ENCODE measurements at regions not wholly inside any gene's neighbourhood (a gene's known extent, or its start where the extent isn't known, plus 50 kb on each side); places are given as distances from the start of the nearest gene placed in this dataset.
"Not testable (repeated sequence)": the region's sequence is repeated elsewhere in the genome, so short reads cannot be mapped to it uniquely, and the experiment has no call there.

GRCh38 chr4:171235521-171235920, 577.7 kb upstream of the GALNTL6 start:
- TF ChIP-seq, protein P1, sequence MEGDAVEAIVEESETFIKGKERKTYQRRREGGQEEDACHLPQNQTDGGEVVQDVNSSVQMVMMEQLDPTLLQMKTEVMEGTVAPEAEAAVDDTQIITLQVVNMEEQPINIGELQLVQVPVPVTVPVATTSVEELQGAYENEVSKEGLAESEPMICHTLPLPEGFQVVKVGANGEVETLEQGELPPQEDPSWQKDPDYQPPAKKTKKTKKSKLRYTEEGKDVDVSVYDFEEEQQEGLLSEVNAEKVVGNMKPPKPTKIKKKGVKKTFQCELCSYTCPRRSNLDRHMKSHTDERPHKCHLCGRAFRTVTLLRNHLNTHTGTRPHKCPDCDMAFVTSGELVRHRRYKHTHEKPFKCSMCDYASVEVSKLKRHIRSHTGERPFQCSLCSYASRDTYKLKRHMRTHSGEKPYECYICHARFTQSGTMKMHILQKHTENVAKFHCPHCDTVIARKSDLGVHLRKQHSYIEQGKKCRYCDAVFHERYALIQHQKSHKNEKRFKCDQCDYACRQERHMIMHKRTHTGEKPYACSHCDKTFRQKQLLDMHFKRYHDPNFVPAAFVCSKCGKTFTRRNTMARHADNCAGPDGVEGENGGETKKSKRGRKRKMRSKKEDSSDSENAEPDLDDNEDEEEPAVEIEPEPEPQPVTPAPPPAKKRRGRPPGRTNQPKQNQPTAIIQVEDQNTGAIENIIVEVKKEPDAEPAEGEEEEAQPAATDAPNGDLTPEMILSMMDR (IDR thresholded peaks at IDR 0.05; ENCODE audit: borderline replicate concordance, extremely low read depth, insufficient read depth): no peak
- FAIRE-seq: no peak
- H3K4me3 ChIP-seq (ENCODE audit: low read length in 3 of 3): no peak overlapping the region
- no peak overlapping the region for H3K27ac ChIP-seq (ENCODE audit: low read depth in 2 of 2, low read length in 2 of 2)
- H3K36me3 ChIP-seq (ENCODE audit: control insufficient read depth in 2 of 3, insufficient read depth in 3 of 3, low read length in 3 of 3): no peaks in the 10 kb centered on the region
- DNase-seq: no peak
- H3K27me3 ChIP-seq (ENCODE audit: control insufficient read depth, insufficient read depth, low read length): no peaks in the 10 kb centered on the region
- no peaks in the 10 kb centered on the region for H3K4me1 ChIP-seq (ENCODE audit: control insufficient read depth in 2 of 3, insufficient read depth in 2 of 3, low read depth in 1 of 3, low read length in 3 of 3)
- intact Hi-C loops (cut with DNase I): no loop called here
- H3K9ac ChIP-seq (ENCODE audit: low read length in 3 of 3): no peak overlapping the region
- no peaks in the 10 kb centered on the region for H3K9me3 ChIP-seq (ENCODE audit: control insufficient read depth in 2 of 3, insufficient read depth in 1 of 3, low read length in 3 of 3)

- H3K9ac ChIP-seq (ENCODE audit: low read length in 3 of 3); FAIRE-seq; H3K27me3 ChIP-seq (ENCODE audit: control insufficient read depth, insufficient read depth, low read length); H3K36me3 ChIP-seq (ENCODE audit: control insufficient read depth in 2 of 3, insufficient read depth in 3 of 3, low read length in 3 of 3); intact Hi-C loops (cut with DNase I); H3K9me3 ChIP-seq (ENCODE audit: control insufficient read depth in 2 of 3, insufficient read depth in 1 of 3, low read length in 3 of 3); H3K4me3 ChIP-seq (ENCODE audit: low read length in 3 of 3); H3K27ac ChIP-seq (ENCODE audit: low read depth in 2 of 2, low read length in 2 of 2); DNase-seq; H3K4me1 ChIP-seq (ENCODE audit: control insufficient read depth in 2 of 3, insufficient read depth in 2 of 3, low read depth in 1 of 3, low read length in 3 of 3): not testable (repeated sequence)
Observed at GRCh38 chr4:171229354-171229753, 583.9 kb upstream of the GALNTL6 start.

GRCh38 chr4:171221181-171221580, 592.0 kb upstream of the GALNTL6 start:
- H3K27me3 ChIP-seq (ENCODE audit: control insufficient read depth, insufficient read depth, low read length): no peaks in the 10 kb centered on the region
- no peak overlapping the region for H3K27ac ChIP-seq (ENCODE audit: low read depth in 2 of 2, low read length in 2 of 2)
- H3K4me3 ChIP-seq (ENCODE audit: low read length in 3 of 3): no peak overlapping the region
- TF ChIP-seq, protein P1 (IDR thresholded peaks at IDR 0.05; ENCODE audit: borderline replicate concordance, extremely low read depth, insufficient read depth): no peak
- no peaks in the 10 kb centered on the region for H3K9me3 ChIP-seq (ENCODE audit: control insufficient read depth in 2 of 3, insufficient read depth in 1 of 3, low read length in 3 of 3)
- FAIRE-seq (no peak), DNase-seq (peak in 1 of 5 donors; percentile 1)
- no peaks in the 10 kb centered on the region for H3K4me1 ChIP-seq (ENCODE audit: control insufficient read depth in 2 of 3, insufficient read depth in 2 of 3, low read depth in 1 of 3, low read length in 3 of 3)
- H3K36me3 ChIP-seq (ENCODE audit: control insufficient read depth in 2 of 3, insufficient read depth in 3 of 3, low read length in 3 of 3): no peaks in the 10 kb centered on the region
- intact Hi-C loops (cut with DNase I): no loop called here
- no peak overlapping the region for H3K9ac ChIP-seq (ENCODE audit: low read length in 3 of 3)

DNA sequence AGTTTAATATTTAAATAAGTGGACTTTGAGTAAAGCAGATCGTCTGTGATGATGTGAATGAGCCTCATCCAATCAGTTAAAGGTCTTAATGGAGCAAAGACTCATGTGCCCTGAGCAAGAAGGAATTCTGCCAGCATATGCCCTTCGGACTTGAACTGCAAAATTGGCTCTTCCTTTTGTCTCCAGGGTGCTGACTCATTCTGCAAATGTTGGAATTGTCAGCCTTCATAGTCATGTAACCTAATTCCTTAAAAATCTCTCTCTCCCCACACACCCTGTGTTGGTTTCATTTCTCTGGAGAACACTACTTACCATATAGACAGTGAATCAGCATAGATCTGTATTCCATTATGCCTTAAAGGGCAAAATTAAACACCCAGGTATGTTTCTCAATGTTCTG, 609.8 kb upstream of the GALNTL6 start:
- no peak for FAIRE-seq
- H3K36me3 ChIP-seq (ENCODE audit: control insufficient read depth in 2 of 3, insufficient read depth in 3 of 3, low read length in 3 of 3): no peaks in the 10 kb centered on the region
- peaks cover 0 to 4% (median 0%) of the 10 kb centered on the region in 3 donors for H3K4me1 ChIP-seq (ENCODE audit: control insufficient read depth in 2 of 3, insufficient read depth in 2 of 3, low read depth in 1 of 3, low read length in 3 of 3)
- no peak for DNase-seq
- H3K27ac ChIP-seq (ENCODE audit: low read depth in 2 of 2, low read length in 2 of 2): no peak overlapping the region
- no peak overlapping the region for H3K4me3 ChIP-seq (ENCODE audit: low read length in 3 of 3)
- no peak overlapping the region for H3K9ac ChIP-seq (ENCODE audit: low read length in 3 of 3)
- H3K9me3 ChIP-seq (ENCODE audit: control insufficient read depth in 2 of 3, insufficient read depth in 1 of 3, low read length in 3 of 3): peaks cover 0 to under 1% (median 0%) of the 10 kb centered on the region in 3 donors
- TF ChIP-seq, protein P1 (IDR thresholded peaks at IDR 0.05; ENCODE audit: borderline replicate concordance, extremely low read depth, insufficient read depth): no peak
- intact Hi-C loops (cut with DNase I): no loop called here
- no peaks in the 10 kb centered on the region for H3K27me3 ChIP-seq (ENCODE audit: control insufficient read depth, insufficient read depth, low read length)

All from kidney (tissue), 13 donors.